Occipital lobe (tissue), 1 donor: ENCODE measurements at regions not wholly inside any gene's neighbourhood (a gene's known extent, or its start where the extent isn't known, plus 50 kb on each side); places are given as distances from the start of the nearest gene placed in this dataset.

Experiments used
- DNase-seq: peaks from one replicate; lab custom pipeline; 2025; lab: John Stamatoyannopoulos, UW

- no peak for DNase-seq
Observed at GRCh38 chr22:49066619-49067018, 761.1 kb downstream of the BRD1 start.

- no peak for DNase-seq
Observed at GRCh38 chr22:49064836-49065235, 762.8 kb downstream of the BRD1 start.

- DNase-seq: no peak
Observed at GRCh38 chr22:49063545-49063890, 764.2 kb downstream of the BRD1 start.

GRCh38 chr22:49062802-49063544 lies 764.7 kb downstream of the BRD1 start:
- DNase-seq: no peak

- no peak for DNase-seq
Observed at GRCh38 chr22:49062155-49062801, 765.4 kb downstream of the BRD1 start.

GRCh38 chr22:49057910-49058309 lies 769.8 kb downstream of the BRD1 start:
- DNase-seq: no peak

- DNase-seq: no peak
Observed at GRCh38 chr22:49056301-49056700, 771.4 kb downstream of the BRD1 start.

- no peak for DNase-seq
Observed at GRCh38 chr22:49055406-49055805, 772.3 kb downstream of the BRD1 start.

GRCh38 chr22:49053578-49053977 lies 774.1 kb downstream of the BRD1 start:
- DNase-seq: no peak

GRCh38 chr22:49052560-49052959 lies 775.1 kb downstream of the BRD1 start:
- no peak for DNase-seq

GRCh38 chr22:49052023-49052538 lies 775.6 kb downstream of the BRD1 start:
- DNase-seq: no peak

GRCh38 chr22:49051491-49052022 lies 776.1 kb downstream of the BRD1 start:
- no peak for DNase-seq

GRCh38 chr22:49049691-49050090 lies 778.0 kb downstream of the BRD1 start:
- no peak for DNase-seq

GRCh38 chr22:49048591-49048990 lies 779.1 kb downstream of the BRD1 start:
- no peak for DNase-seq

- no peak for DNase-seq
Observed at GRCh38 chr22:49047447-49047846, 780.2 kb downstream of the BRD1 start.

GRCh38 chr22:49046546-49047361 lies 780.9 kb downstream of the BRD1 start:
- DNase-seq: no peak

GRCh38 chr22:49046000-49046545 lies 781.6 kb downstream of the BRD1 start:
- DNase-seq: no peak

- no peak for DNase-seq
Observed at GRCh38 chr22:49045276-49045675, 782.4 kb downstream of the BRD1 start.

- DNase-seq: no peak
Observed at GRCh38 chr22:49044776-49045175, 782.9 kb downstream of the BRD1 start.

- DNase-seq: no peak
Observed at GRCh38 chr22:49044091-49044490, 783.6 kb downstream of the BRD1 start.
